ENCODE measurements at regions not wholly inside any gene's neighbourhood (a gene's known extent, or its start where the extent isn't known, plus 50 kb on each side); places are given as distances from the start of the nearest gene placed in this dataset.

GRCh38 chr11:64477675-64478074 lies 78.1 kb upstream of the SLC22A11 start:
- TF ChIP-seq REST (IDR thresholded peaks at IDR 0.05; ENCODE audit: insufficient read depth in 1 of 2, low read depth in 2 of 2, low read length in 2 of 2) (no peak), POLR2AphosphoS5 (IDR thresholded peaks at IDR 0.05; ENCODE audit: low read depth, low read length) (no peak)
